ENCODE measurements at regions not wholly inside any gene's neighbourhood (a gene's known extent, or its start where the extent isn't known, plus 50 kb on each side); places are given as distances from the start of the nearest gene placed in this dataset.

- TF ChIP-seq YY1 (IDR thresholded peaks at IDR 0.05; ENCODE audit: insufficient read depth, insufficient read length) (no peak), ZNF274 (IDR thresholded peaks at IDR 0.05; ENCODE audit: low read depth, low read length) (no peak), SUZ12 (IDR thresholded peaks at IDR 0.05; ENCODE audit: extremely low read depth, insufficient read depth, insufficient read length) (no peak)
Observed at GRCh38 chr9:20187318-20187717, 398.5 kb upstream of the SLC24A2 start.
